ENCODE measurements at regions not wholly inside any gene's neighbourhood (a gene's known extent, or its start where the extent isn't known, plus 50 kb on each side); places are given as distances from the start of the nearest gene placed in this dataset.

DNA sequence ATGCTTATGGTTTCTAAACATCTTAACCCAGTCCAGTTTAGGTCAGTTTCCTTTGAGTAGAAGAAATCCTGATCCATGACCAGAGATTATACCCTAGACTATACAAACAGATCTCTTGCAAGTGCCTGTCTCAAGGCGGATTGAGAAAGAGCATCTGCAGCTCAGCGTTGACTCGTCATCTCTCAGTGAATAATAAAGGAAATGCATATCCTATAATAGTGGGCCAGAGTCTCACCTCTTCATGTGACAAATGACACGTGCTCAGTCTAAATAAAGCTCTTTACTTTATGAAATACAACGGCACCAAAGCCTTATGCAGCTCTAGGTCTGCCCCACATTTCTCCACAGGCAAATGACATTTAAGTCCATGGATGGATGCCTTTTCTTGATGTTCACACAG is 179.4 kb upstream of the NR3C1 start:
- TF ChIP-seq CTCF (IDR thresholded peaks at IDR 0.05; ENCODE audit: low read depth, low read length, poor library complexity, severe bottlenecking) (no peak), EZH2phosphoT487 (IDR thresholded peaks at IDR 0.05; ENCODE audit: borderline replicate concordance, low read length) (no peak)

Measured in DOHH2 (cell line).